ENCODE measurements at regions not wholly inside any gene's neighbourhood (a gene's known extent, or its start where the extent isn't known, plus 50 kb on each side); places are given as distances from the start of the nearest gene placed in this dataset.

DNA sequence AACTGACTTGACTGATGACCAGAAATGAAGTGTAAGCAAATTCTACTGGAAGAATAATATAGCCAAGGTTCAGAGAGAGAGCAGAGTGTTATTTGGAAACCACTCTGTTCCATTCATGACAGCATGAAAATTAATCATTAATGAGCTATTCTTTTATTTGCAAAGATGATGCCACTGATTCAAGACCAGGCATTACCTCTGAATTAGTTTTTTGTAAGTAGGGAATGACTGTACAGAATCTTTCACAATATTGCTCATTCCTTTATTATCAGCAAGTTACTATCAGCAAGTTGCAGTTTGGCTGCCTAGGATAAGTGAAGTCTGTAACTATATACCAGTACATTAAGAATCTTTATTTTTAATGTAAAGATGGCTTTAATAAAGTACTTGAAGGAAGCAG lies 75.1 kb upstream of the RGMB start:
- no peaks in the 10 kb centered on the region for H3K79me2 ChIP-seq (replicated peaks; ENCODE audit: insufficient read depth, low read length)
- H3K9me2 ChIP-seq (ENCODE audit: insufficient read depth, low read length): no peaks in the 10 kb centered on the region
- H3K27me3 ChIP-seq (ENCODE audit: insufficient read depth, low read depth, low read length): no peaks in the 10 kb centered on the region
- H3F3A ChIP-seq (ENCODE audit: insufficient read depth, low read length, poor library complexity, severe bottlenecking): no peaks in the 10 kb centered on the region
- no peak overlapping the region for H3K27ac ChIP-seq (ENCODE audit: low read length)
- H3K4me2 ChIP-seq (ENCODE audit: low read length): no peak overlapping the region
- H3K36me3 ChIP-seq (ENCODE audit: insufficient read depth, low read length): no peaks in the 10 kb centered on the region
- peaks cover 6% of the 10 kb centered on the region for H3K9me3 ChIP-seq (ENCODE audit: low read length)
- TF ChIP-seq, protein P1, sequence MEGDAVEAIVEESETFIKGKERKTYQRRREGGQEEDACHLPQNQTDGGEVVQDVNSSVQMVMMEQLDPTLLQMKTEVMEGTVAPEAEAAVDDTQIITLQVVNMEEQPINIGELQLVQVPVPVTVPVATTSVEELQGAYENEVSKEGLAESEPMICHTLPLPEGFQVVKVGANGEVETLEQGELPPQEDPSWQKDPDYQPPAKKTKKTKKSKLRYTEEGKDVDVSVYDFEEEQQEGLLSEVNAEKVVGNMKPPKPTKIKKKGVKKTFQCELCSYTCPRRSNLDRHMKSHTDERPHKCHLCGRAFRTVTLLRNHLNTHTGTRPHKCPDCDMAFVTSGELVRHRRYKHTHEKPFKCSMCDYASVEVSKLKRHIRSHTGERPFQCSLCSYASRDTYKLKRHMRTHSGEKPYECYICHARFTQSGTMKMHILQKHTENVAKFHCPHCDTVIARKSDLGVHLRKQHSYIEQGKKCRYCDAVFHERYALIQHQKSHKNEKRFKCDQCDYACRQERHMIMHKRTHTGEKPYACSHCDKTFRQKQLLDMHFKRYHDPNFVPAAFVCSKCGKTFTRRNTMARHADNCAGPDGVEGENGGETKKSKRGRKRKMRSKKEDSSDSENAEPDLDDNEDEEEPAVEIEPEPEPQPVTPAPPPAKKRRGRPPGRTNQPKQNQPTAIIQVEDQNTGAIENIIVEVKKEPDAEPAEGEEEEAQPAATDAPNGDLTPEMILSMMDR (IDR thresholded peaks at IDR 0.05; ENCODE audit: poor library complexity, severe bottlenecking): no peak
- TF ChIP-seq TAF1 (IDR thresholded peaks at IDR 0.05; ENCODE audit: low read depth): no peak
- TF ChIP-seq EP300 (conservative IDR thresholded peaks at IDR 0.05; ENCODE audit: poor library complexity, severe bottlenecking): no peak
- TF ChIP-seq RAD21 (conservative IDR thresholded peaks at IDR 0.05): no peak
- TF ChIP-seq MXI1 (conservative IDR thresholded peaks at IDR 0.05; ENCODE audit: poor library complexity, severe bottlenecking): no peak
- H3K4me3 ChIP-seq (ENCODE audit: low read length): no peak overlapping the region
- no peak overlapping the region for H3K9ac ChIP-seq (ENCODE audit: low read length)
- no peak overlapping the region for H2AFZ ChIP-seq (ENCODE audit: low read depth, low read length)
- no peaks in the 10 kb centered on the region for H4K20me1 ChIP-seq (ENCODE audit: insufficient read depth)

DNA sequence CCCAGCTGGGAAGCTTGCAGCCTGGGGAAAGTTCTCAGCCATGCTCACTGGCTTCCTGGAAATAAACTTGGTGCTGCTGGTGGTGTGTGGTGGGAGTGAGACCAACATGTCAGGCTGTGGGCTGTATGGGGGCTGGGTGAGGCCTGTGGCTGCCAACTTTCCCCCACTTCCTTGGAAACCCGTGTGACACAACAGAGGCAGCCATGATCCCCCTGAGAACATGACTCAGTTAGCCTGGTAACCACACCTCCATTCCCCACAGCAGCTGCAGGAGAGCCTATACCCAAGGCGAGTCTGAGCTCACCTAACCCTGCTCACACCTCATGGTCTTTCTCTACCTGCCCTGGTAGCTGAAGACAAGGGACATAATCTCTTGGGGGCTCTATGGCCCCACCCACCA lies 72.7 kb upstream of the RGMB start:
- H3K27ac ChIP-seq (ENCODE audit: low read length): no peak overlapping the region
- H3K27me3 ChIP-seq (ENCODE audit: insufficient read depth, low read depth, low read length): no peaks in the 10 kb centered on the region
- peaks cover 6% of the 10 kb centered on the region for H3K9me3 ChIP-seq (ENCODE audit: low read length)
- no peak overlapping the region for H2AFZ ChIP-seq (ENCODE audit: low read depth, low read length)
- no peaks in the 10 kb centered on the region for H3F3A ChIP-seq (ENCODE audit: insufficient read depth, low read length, poor library complexity, severe bottlenecking)
- H3K9ac ChIP-seq (ENCODE audit: low read length): no peak overlapping the region
- H4K20me1 ChIP-seq (ENCODE audit: insufficient read depth): no peaks in the 10 kb centered on the region
- H3K4me3 ChIP-seq (ENCODE audit: low read length): no peak overlapping the region
- H3K36me3 ChIP-seq (ENCODE audit: insufficient read depth, low read length): no peaks in the 10 kb centered on the region
- no peaks in the 10 kb centered on the region for H3K79me2 ChIP-seq (replicated peaks; ENCODE audit: insufficient read depth, low read length)
- H3K9me2 ChIP-seq (ENCODE audit: insufficient read depth, low read length): no peaks in the 10 kb centered on the region
- no peak overlapping the region for H3K4me2 ChIP-seq (ENCODE audit: low read length)
- TF ChIP-seq SMC3 (conservative IDR thresholded peaks at IDR 0.05; ENCODE audit: poor library complexity) (no peak), POLR2AphosphoS5 (IDR thresholded peaks at IDR 0.05) (no peak), RAD21 (conservative IDR thresholded peaks at IDR 0.05) (no peak), EZH2 (IDR thresholded peaks at IDR 0.05; ENCODE audit: borderline replicate concordance, insufficient read depth, low read length, poor library complexity, severe bottlenecking) (no peak), TAF1 (IDR thresholded peaks at IDR 0.05; ENCODE audit: low read depth) (no peak), MXI1 (conservative IDR thresholded peaks at IDR 0.05; ENCODE audit: poor library complexity, severe bottlenecking) (no peak), EP300 (conservative IDR thresholded peaks at IDR 0.05; ENCODE audit: poor library complexity, severe bottlenecking) (no peak)
- TF ChIP-seq, protein P1 (IDR thresholded peaks at IDR 0.05; ENCODE audit: poor library complexity, severe bottlenecking): no peak
- TF ChIP-seq, protein P2, sequence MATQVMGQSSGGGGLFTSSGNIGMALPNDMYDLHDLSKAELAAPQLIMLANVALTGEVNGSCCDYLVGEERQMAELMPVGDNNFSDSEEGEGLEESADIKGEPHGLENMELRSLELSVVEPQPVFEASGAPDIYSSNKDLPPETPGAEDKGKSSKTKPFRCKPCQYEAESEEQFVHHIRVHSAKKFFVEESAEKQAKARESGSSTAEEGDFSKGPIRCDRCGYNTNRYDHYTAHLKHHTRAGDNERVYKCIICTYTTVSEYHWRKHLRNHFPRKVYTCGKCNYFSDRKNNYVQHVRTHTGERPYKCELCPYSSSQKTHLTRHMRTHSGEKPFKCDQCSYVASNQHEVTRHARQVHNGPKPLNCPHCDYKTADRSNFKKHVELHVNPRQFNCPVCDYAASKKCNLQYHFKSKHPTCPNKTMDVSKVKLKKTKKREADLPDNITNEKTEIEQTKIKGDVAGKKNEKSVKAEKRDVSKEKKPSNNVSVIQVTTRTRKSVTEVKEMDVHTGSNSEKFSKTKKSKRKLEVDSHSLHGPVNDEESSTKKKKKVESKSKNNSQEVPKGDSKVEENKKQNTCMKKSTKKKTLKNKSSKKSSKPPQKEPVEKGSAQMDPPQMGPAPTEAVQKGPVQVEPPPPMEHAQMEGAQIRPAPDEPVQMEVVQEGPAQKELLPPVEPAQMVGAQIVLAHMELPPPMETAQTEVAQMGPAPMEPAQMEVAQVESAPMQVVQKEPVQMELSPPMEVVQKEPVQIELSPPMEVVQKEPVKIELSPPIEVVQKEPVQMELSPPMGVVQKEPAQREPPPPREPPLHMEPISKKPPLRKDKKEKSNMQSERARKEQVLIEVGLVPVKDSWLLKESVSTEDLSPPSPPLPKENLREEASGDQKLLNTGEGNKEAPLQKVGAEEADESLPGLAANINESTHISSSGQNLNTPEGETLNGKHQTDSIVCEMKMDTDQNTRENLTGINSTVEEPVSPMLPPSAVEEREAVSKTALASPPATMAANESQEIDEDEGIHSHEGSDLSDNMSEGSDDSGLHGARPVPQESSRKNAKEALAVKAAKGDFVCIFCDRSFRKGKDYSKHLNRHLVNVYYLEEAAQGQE (IDR thresholded peaks at IDR 0.05; ENCODE audit: borderline replicate concordance): no peak
